H1 (cell line): ENCODE measurements at regions not wholly inside any gene's neighbourhood (a gene's known extent, or its start where the extent isn't known, plus 50 kb on each side); places are given as distances from the start of the nearest gene placed in this dataset.
A peak's percentile ranks its signal among the peaks of the same experiment; 100 is the strongest.
"Not testable (repeated sequence)": the region's sequence is repeated elsewhere in the genome, so short reads cannot be mapped to it uniquely, and the experiment has no call there.

Experiments
- CTCF ChIA-PET: fragments of 300-600 bp; sonication (Branson Sonifier 250); formaldehyde crosslinking; loops from one replicate; lab custom pipeline; 2021; ENCODE audit not compliant: partially characterized antibody; lab: Charles Lee
- POLR2A ChIA-PET: fragments of 300-600 bp; sonication (Branson Sonifier 250); formaldehyde crosslinking; loops from one replicate; lab custom pipeline; 2021; ENCODE audit warnings: inconsistent platforms; ENCODE audit not compliant: partially characterized antibody; lab: Charles Lee
- DNase-seq, 2 experiments: peaks; one replicate each; pipeline versions ENCODE4 v3.0.0 to v3.0.0-alpha.2; 2010 to 2022; ENCODE audit warnings: low spot score in 2 of 2, low read depth in 1 of 2, mixed read lengths in 1 of 2
- FAIRE-seq: peaks from 2 replicates; lab custom pipeline; 2011; peaks lifted over from hg19 to GRCh38; lab: Jason Lieb, UNC
- H2AFZ ChIP-seq: 2 replicates; pipeline ENCODE4 v1.8.1; 2012; ENCODE audit warnings: low read length, inconsistent platforms
- H2AK5ac ChIP-seq: 2 replicates; pipeline ENCODE4 v1.6.1; 2013; ENCODE audit warnings: low read depth, low read length
- H2BK120ac ChIP-seq: replicated peaks from 2 replicates; pipeline ENCODE3; 2013; ENCODE audit warnings: low read depth, low read length, inconsistent platforms
- H2BK12ac ChIP-seq: 2 replicates; pipeline ENCODE4 v1.6.1; 2013; ENCODE audit warnings: low read depth, low read length
- H2BK15ac ChIP-seq: 2 replicates; pipeline ENCODE4 v1.6.1; 2013; ENCODE audit warnings: low read length
- H2BK20ac ChIP-seq: 2 replicates; pipeline ENCODE4 v1.6.1; 2013; ENCODE audit warnings: low read length
- H2BK5ac ChIP-seq: 2 replicates; pipeline ENCODE4 v1.6.1; 2013; ENCODE audit warnings: low read depth, low read length
- H3K14ac ChIP-seq: 2 replicates; pipeline ENCODE4 v1.6.1; 2013; ENCODE audit warnings: inconsistent platforms; ENCODE audit not compliant: insufficient read length
- H3K18ac ChIP-seq: 2 replicates; pipeline ENCODE4 v1.6.1; 2013; ENCODE audit warnings: low read length; ENCODE audit errors: extremely low read depth
- H3K23ac ChIP-seq: 2 replicates; pipeline ENCODE4 v1.6.1; 2013; ENCODE audit warnings: inconsistent platforms; ENCODE audit not compliant: insufficient read length
- H3K23me2 ChIP-seq: 2 replicates; pipeline ENCODE4 v1.6.1; 2013; ENCODE audit warnings: low read depth, low read length
- H3K27ac ChIP-seq: 2 replicates; pipeline ENCODE4 v1.6.1; 2011; ENCODE audit warnings: low read depth, low read length, inconsistent platforms
- H3K27me3 ChIP-seq, 4 experiments: replicated peaks in 1 of 4; 1 replicate in 1 of 4; 2 replicates in 3 of 4; pipeline versions ENCODE4 v1.6.1 to v1.8.1; 2011 to 2013; ENCODE audit warnings: low read length in 3 of 4, mild to moderate bottlenecking in 3 of 4, inconsistent platforms in 2 of 4, mixed read lengths in 2 of 4, moderate library complexity in 1 of 4; ENCODE audit not compliant: control insufficient read depth in 3 of 4, insufficient read depth in 3 of 4; ENCODE audit errors: extremely low read depth in 1 of 4
- H3K36me3 ChIP-seq, 4 experiments: 2 replicates each; pipeline versions ENCODE4 v1.6.1 to v1.8.1; 2011 to 2013; ENCODE audit warnings: mild to moderate bottlenecking in 4 of 4, low read length in 3 of 4, moderate library complexity in 2 of 4, control low read depth in 1 of 4, inconsistent platforms in 1 of 4; ENCODE audit not compliant: insufficient read depth in 4 of 4, control insufficient read depth in 2 of 4
- H3K4ac ChIP-seq: replicated peaks from 2 replicates; pipeline ENCODE3; 2013; ENCODE audit warnings: low read length, low read depth, mixed read lengths, inconsistent platforms; ENCODE audit not compliant: insufficient read length
- H3K4me1 ChIP-seq, 4 experiments: replicated peaks in 1 of 4; 1 replicate in 1 of 4; 2 replicates in 3 of 4; pipeline versions ENCODE4 v1.6.1 to v1.8.1; 2011 to 2013; ENCODE audit warnings: low read length in 3 of 4, inconsistent platforms in 2 of 4, mixed read lengths in 1 of 4; ENCODE audit not compliant: insufficient read depth in 4 of 4, control insufficient read depth in 3 of 4
- H3K4me2 ChIP-seq, 2 experiments: 2 replicates each; pipeline versions ENCODE4 v1.6.1 to v1.8.1; 2011 to 2013; ENCODE audit warnings: low read depth in 2 of 2, low read length in 2 of 2, control low read depth in 1 of 2, inconsistent platforms in 1 of 2, mild to moderate bottlenecking in 1 of 2; ENCODE audit not compliant: insufficient read depth in 1 of 2
- H3K4me3 ChIP-seq, 4 experiments: fragments of 200-600, 300-600 bp in 1 of 4; sonication (generic), shearing (Covaris generic), sonication (Bioruptor Twin) in 1 of 4; 2 replicates each; pipeline versions ENCODE4 v1.5.1 to v1.8.1; 2011 to 2016; ENCODE audit warnings: low read length in 4 of 4, low read depth in 3 of 4, control low read depth in 2 of 4, inconsistent platforms in 2 of 4, mild to moderate bottlenecking in 2 of 4, mixed read lengths in 1 of 4, moderate library complexity in 1 of 4; ENCODE audit not compliant: insufficient read depth in 2 of 4; ENCODE audit errors: extremely low read depth in 1 of 4
- H3K56ac ChIP-seq: replicated peaks from 2 replicates; pipeline ENCODE3; 2013; ENCODE audit warnings: low read depth, mild to moderate bottlenecking, mixed read lengths, low read length, inconsistent platforms; ENCODE audit not compliant: insufficient read length
- H3K79me1 ChIP-seq: 2 replicates; pipeline ENCODE4 v1.6.1; 2013; ENCODE audit warnings: low read depth, low read length, control low read depth
- H3K79me2 ChIP-seq, 2 experiments: 2 replicates each; pipeline versions ENCODE4 v1.6.1 to v1.8.1; 2012 to 2013; ENCODE audit warnings: low read length in 2 of 2, mild to moderate bottlenecking in 2 of 2, inconsistent platforms in 1 of 2; ENCODE audit not compliant: insufficient read depth in 2 of 2, control insufficient read depth in 1 of 2
- H3K9ac ChIP-seq, 4 experiments: replicated peaks in 1 of 4; 1 replicate in 1 of 4; 2 replicates in 3 of 4; pipeline versions ENCODE4 v1.6.1 to v1.8.1; 2011 to 2013; ENCODE audit warnings: low read depth in 3 of 4, low read length in 3 of 4, control low read depth in 2 of 4, mild to moderate bottlenecking in 2 of 4, moderate library complexity in 2 of 4, inconsistent platforms in 1 of 4; ENCODE audit errors: extremely low read depth in 1 of 4
- H3K9me3 ChIP-seq, 2 experiments: 2 replicates each; pipeline versions ENCODE4 v1.6.1 to v1.8.1; 2012 to 2013; ENCODE audit warnings: mild to moderate bottlenecking in 2 of 2, moderate library complexity in 2 of 2, control low read depth in 1 of 2, inconsistent platforms in 1 of 2, low read depth in 1 of 2, low read length in 1 of 2, mixed read lengths in 1 of 2; ENCODE audit not compliant: insufficient read depth in 2 of 2
- H4K20me1 ChIP-seq, 2 experiments: replicated peaks in 1 of 2; 2 replicates each; pipeline versions ENCODE3 to v1.8.1; 2011 to 2013; ENCODE audit warnings: inconsistent platforms in 2 of 2, low read length in 2 of 2, mild to moderate bottlenecking in 1 of 2; ENCODE audit not compliant: insufficient read depth in 2 of 2, control insufficient read depth in 1 of 2
- H4K5ac ChIP-seq: 2 replicates; pipeline ENCODE4 v1.6.1; 2013; ENCODE audit warnings: low read length, low read depth, mixed read lengths, inconsistent platforms; ENCODE audit not compliant: insufficient read length
- H4K8ac ChIP-seq: 2 replicates; pipeline ENCODE4 v1.8.0; 2013; ENCODE audit warnings: mild to moderate bottlenecking, moderate library complexity, low read length, inconsistent platforms; ENCODE audit not compliant: insufficient read depth; ENCODE audit errors: extremely low read depth
- H4K91ac ChIP-seq: replicated peaks from 2 replicates; pipeline ENCODE3; 2013; ENCODE audit warnings: low read length, mixed read lengths, inconsistent platforms; ENCODE audit not compliant: insufficient read length
- WGBS, 2 experiments: shearing (Covaris generic) in 1 of 2; methylation state at CpG; one replicate each; pipeline versions ENCODE4 v1.1.6 to v1.1.7; 2013 to 2015; ENCODE audit warnings: low lambda C conversion rate in 2 of 2, mixed read lengths in 2 of 2, inconsistent platforms in 1 of 2, low coverage in 1 of 2, missing lambda C conversion rate in 1 of 2; ENCODE audit not compliant: insufficient replicate concordance in 2 of 2, insufficient coverage in 1 of 2, insufficient read length in 1 of 2; ENCODE audit errors: extremely low coverage in 1 of 2, missing lambda C conversion rate in 1 of 2; 5-methylcytosine and 5-hydroxymethylcytosine counted together

- CTCF ChIA-PET: interaction anchor here (1.3 to 8.7 kb wide), 3 partner anchors 14 to 119 kb away, joined by 4 to 49 read pairs (median 6); no protein-coding TSS in a partner anchor
- H3K23ac ChIP-seq, H2BK20ac ChIP-seq, H3K27ac ChIP-seq, H2BK12ac ChIP-seq, H3K18ac ChIP-seq, H4K91ac ChIP-seq, H3K56ac ChIP-seq, H3K79me1 ChIP-seq, POLR2A ChIA-PET, H4K8ac ChIP-seq, H3K36me3 ChIP-seq, H3K14ac ChIP-seq, H3K27me3 ChIP-seq, H3K9ac ChIP-seq, H2BK15ac ChIP-seq, H2BK120ac ChIP-seq, H3K79me2 ChIP-seq, H4K20me1 ChIP-seq, H2AFZ ChIP-seq, H4K5ac ChIP-seq, H3K4ac ChIP-seq, H3K9me3 ChIP-seq, FAIRE-seq, DNase-seq, H2BK5ac ChIP-seq: not testable (repeated sequence)
- Histone ChIP-seq H3K4me1 (peaks cover 0 to 11% (median 4%) of the 10 kb centered on the region in 4 experiments; a peak in 4 of 7 replicates), H3K23me2 (peaks cover 12% of the 10 kb centered on the region), H3K4me3 (0 out of 8 replicates have a peak overlapping the region, but pooled peaks of 1 of the 4 experiments have one; percentile 65), H3K4me2 (peak overlapping the region in 1 of 2 experiments; percentile 80; a peak in 1 of 4 replicates), H2AK5ac (0 out of 2 replicates have a peak overlapping the region, but pooled peaks have one; percentile 31)
- WGBS, 2 experiments: 96% methylated on average over 6 of the region's 7 CpGs; no CpG with 5 or more reads in 1 of the 2 experiments
Measured at GRCh38 chr17:34423315-34423714, 60.3 kb upstream of the CCL1 start.
